ENCODE measurements at regions not wholly inside any gene's neighbourhood (a gene's known extent, or its start where the extent isn't known, plus 50 kb on each side); places are given as distances from the start of the nearest gene placed in this dataset.

- TF ChIP-seq EZH2 (IDR thresholded peaks at IDR 0.05) (no peak), POLR2AphosphoS5 (IDR thresholded peaks at IDR 0.05; ENCODE audit: borderline replicate concordance, low read depth, low read length) (no peak)
Observed at GRCh38 chr2:37464067-37464466, 119.6 kb downstream of the QPCT start.

All from SK-N-MC (cell line).